Stimulated activated CD8-positive, alpha-beta memory T cell treated with anti-CD3 and anti-CD28 coated beads, Interleukin-7, amount 100 ng/mL, for 4 hours (primary cell): ENCODE measurements at regions not wholly inside any gene's neighbourhood (a gene's known extent, or its start where the extent isn't known, plus 50 kb on each side); places are given as distances from the start of the nearest gene placed in this dataset.

Experiments used
- DNase-seq, 2 donors: peaks; one replicate each; pipeline ENCODE4 v3.0.0-alpha.2; 2020; ENCODE audit warnings: low read depth in 2 of 2

GRCh38 chr16:73845238-73846006 lies 451.2 kb upstream of the PSMD7 start:
- no peak for DNase-seq

DNA sequence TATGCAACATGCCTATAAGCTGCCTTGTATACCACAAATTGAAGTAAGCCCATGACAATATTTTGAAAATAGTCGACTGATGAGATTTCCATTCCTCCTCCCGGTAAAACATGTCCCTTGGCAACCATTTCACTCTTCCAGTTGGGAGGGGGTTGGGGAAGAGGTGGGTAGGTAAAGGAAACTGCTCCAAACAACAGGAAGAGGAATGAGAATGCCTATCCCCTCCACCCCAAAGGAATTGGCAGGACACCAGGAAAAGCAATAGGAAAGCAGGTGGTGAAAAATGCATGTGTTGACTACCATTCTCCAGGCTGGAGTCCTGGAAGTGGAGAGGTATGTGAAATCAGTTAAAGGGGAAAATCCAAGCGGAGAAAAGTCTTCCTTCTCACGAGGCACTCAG lies 455.9 kb upstream of the PSMD7 start:
- no peak for DNase-seq

GRCh38 chr16:73831220-73831619 lies 465.4 kb upstream of the PSMD7 start:
- DNase-seq = no peak

DNA sequence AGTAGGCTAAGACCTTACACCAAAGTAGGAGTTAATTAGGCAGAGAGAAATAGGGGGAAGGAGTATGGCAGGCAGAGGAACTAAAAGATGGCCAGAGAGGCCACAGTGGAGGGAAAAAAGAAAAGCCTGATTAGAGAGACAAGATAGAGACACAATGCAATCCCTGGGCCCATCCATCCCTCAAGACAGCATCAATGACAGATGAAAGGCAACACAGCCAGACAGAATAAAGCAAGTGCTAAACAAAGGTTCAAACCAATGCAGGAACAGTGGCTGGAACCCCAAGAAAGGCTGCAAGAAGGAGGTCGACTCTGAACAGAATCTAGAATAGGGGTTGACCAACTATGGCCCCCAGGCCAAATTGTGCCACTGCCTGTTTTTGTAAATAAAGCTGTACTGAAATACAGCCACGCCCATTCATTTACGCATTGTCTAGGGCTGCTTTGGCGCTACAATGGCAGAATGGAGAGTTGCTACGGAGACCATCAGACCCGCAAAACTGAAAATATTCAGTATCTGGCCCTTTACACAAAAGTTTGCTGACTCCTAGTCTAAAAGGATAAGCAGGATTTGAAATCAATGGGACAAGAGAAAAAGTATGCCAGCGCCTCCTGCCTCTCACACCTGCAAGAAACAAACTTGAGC lies 473.3 kb upstream of the PSMD7 start:
- DNase-seq = no peak

DNA sequence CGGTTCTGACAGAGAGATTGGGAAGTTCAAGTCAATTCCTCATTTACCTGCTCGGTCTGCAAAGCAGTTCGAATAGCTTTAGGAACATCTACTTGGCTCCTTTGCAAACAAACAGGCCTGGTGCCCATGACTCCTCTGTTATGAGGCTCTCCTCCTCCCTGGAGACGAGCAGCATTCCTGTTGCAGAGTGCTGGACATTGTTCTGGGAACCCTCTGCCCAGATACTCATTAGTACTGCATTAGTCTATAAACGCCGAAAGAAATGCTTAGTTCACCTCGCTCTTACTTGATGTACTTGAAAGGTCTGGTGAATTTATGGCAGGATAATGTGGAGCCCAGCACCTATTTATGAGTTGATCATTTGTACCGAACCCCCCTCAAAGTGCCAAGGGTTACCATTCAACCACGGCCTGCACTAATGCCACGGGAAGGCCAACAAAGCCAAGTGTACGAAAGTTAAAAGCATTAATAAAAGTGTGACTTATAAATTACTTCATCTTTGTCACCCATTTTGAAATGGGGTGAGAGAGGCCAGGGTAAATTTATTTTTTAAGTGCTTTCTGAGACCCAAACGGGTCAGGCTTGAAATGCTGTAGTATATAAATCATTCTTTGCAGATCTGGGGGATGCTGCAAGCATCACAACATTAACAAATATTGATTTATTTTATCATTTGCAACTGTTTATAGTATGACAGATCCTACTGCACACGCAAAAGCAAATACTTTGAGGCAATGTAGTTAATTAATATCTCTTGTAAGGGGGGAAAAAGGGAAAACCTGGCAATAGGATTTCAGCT lies 478.9 kb upstream of the PSMD7 start:
- no peak for DNase-seq

GRCh38 chr16:73813527-73813926 lies 483.1 kb upstream of the PSMD7 start:
- DNase-seq = no peak

GRCh38 chr16:73804456-73804855 lies 492.2 kb upstream of the PSMD7 start:
- no peak for DNase-seq

DNA sequence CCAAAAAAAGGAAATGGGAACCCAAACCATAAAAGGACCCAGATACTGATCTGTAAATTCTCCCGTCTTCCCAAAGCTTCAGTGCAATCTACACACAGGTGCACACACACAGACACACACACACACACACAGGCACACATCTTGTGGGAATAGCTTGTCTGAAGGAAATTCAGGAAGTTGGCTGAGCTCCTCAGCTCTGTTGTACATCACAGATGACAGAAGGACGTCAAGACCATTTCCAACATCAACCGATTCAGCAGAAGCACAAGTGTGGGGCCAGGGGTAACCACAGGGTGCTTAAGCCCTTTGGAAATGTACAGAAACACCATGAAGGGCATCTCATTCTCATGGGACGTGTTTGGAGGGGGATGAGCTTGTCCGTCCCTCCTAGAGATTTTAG lies 498.1 kb upstream of the PSMD7 start:
- DNase-seq = no peak

GRCh38 chr16:73797115-73797514 lies 499.5 kb upstream of the PSMD7 start:
- DNase-seq = no peak

DNA sequence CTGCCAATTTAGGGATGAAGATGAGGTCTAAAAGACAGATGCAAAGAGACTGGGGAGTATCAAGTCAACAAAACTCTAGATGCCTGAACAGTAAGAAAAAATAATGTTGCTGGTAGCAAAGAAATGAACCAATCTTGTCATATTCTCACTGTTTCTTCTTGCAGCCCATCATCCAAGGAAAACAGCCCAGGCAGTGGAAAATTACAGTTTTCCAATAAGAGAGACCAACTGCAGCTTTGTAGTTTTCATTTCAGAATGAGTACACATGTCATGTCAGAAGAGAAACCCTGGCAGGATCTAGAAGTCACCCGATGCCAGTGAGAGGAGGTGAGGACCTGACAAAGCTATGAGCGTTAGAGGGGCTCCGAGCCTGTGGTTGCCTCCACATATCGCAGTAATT lies 500.4 kb upstream of the PSMD7 start:
- DNase-seq = no peak

GRCh38 chr16:73794994-73795393 lies 501.6 kb upstream of the PSMD7 start:
- DNase-seq = no peak

DNA sequence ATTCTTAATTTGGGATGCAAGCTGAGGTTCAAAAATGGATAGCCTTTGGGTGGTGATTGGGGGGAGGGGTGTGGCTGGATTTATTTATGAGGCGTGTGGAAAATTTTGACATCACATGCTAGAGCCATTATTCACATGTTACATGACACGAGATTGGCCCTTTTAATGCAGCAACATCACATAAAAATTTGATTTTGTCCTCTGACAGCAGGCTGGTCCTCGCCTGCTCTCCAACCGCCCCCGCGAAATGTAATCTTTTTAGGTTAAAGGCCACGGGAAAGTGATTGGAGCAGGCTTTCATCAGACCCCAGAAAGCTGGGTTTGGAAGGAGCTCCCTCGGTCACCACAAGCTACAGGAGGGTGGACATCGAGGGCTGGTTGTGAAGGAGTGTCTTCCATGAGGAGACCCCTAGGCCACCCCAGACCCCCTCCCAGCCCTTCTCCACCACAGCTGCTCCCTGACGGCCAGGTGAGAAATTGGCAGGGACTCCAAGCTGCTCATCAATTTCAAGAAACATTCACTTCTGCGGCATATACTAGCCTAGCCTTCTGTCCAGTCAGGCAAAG lies 502.7 kb upstream of the PSMD7 start:
- DNase-seq = no peak

GRCh38 chr16:73793260-73793659 lies 503.4 kb upstream of the PSMD7 start:
- no peak for DNase-seq

- no peak for DNase-seq
Measured at GRCh38 chr16:73792199-73793020, 504.2 kb upstream of the PSMD7 start.

DNA sequence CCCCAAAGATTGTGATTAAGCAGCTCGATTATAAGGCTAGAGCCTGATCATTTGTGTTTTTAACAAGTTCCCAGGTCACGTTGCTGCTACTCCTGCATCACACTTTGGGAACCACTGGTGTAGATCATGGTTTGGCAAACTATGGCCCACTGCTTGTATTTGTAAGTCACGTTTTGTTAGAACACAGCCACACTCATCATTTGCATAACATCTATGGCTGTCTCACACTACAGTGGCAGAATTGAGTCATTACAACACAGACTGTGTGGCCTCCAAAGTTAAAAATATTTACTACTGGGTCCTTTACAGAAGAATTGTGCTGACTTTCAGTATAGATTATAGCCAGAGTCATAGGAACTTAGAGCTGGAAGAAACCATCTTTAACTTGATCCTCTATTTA lies 515.3 kb upstream of the PSMD7 start:
- DNase-seq = no peak

DNA sequence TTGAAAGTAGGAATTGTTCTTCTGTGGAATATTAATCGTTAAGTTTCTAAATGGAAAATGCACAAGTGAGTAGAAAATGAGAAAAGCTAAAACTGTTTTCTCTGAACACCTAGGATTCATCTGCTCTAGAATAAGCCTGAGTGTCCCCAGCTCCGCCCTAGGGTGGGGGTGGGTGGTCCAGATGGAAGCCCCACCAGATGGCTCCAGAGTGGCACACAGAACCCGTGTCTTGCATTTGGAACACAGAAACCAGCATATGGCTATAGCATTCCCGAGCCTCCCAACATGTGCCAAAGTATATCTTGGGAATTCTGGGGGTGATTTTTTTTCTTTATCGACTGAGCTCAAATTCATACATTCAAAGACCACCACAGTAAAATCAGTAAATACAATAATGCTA lies 517.7 kb upstream of the PSMD7 start:
- no peak for DNase-seq

GRCh38 chr16:73775841-73776388 lies 520.7 kb upstream of the PSMD7 start:
- no peak for DNase-seq

DNA sequence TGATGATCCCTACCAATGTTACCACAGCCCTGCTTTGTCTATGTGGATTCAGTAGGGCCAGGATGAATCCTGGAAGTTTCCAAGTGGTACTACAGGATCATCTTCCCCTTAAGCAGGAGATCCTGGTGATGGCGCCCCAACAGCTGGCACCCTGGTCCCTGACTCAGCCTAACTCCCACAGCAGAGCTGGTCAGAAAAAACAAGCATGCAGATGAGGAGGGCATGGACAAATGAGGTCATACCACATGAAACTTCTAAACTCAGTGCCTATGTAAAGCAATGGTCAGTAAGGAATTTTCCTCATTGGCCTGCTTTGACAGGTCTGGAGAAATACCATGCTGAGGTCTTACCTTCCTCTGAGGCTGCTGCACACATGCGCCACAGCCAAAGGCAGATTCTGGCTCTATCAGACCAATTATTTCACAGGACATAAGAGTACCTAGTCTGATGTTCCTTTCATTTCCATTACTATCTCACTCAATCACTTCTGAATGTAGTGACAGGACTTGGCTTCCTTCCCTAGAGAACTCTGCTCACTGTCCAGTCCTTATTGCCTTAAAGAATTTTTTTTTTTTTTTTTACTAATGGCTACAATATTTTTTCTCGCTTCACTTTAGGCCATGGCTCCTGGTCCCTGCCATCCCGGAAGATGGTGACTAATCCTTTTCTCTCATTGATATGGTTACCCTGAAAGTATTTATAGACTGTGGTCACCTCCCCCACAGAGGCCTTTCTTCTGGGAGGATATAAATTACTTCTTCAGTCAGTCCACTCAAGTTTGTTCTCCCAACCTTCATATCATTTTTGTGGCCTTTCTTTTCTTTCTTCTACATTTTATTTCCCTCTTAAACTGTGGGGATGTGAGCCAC lies 525.2 kb upstream of the PSMD7 start:
- no peak for DNase-seq

DNA sequence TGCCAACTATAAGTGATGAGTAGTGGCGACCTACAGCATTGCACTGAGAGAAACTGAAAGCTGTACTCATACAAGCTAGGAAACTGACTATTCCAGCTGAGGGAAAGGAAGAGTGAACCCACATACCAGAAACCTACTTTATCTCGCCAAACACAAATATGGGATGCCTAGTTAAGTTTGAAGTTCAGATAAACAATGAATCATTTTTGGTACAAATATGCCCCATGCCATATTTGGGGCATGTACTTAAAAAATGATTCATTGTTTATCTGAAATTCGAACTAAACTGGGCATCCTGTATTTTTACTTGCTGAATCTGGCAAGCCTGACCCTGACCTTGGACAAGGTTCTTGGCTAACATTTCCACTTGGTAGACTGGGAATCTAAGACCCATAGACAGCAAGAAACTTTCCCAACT lies 527.8 kb upstream of the PSMD7 start:
- no peak for DNase-seq

DNA sequence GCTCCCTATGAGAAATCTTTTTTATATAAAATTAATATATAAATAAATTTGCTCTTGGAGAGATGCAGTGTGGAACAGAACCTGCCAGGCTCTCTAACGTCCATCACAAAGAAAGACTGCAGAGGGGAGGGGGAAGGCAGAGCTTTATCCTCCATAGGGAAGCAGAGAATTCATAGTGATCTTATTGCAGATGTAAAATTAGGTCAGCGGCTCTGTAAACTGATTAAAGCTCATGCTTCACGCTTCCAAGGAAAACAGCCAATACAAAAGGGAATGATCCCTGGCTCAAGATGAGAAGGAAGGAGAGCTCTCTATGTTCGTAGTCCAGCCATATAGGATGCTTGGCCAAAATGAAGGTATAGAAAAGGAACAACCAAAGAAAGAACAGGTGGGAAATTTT lies 532.3 kb upstream of the PSMD7 start:
- no peak for DNase-seq
